Right lobe of liver (tissue), 6 donors: ENCODE measurements at regions not wholly inside any gene's neighbourhood (a gene's known extent, or its start where the extent isn't known, plus 50 kb on each side); places are given as distances from the start of the nearest gene placed in this dataset.

ENCODE experiments used
- ATAC-seq, 4 donors: fragments of 200-7000 bp; cut with Tn5 transposase; one replicate each; pipeline ENCODE4 v1.9.1; 2020; ENCODE audit warnings: mild to moderate bottlenecking in 4 of 4, moderate library complexity in 4 of 4
- DNase-seq, 3 donors: peaks; one replicate each; pipeline ENCODE4 v3.0.0-alpha.2; 2020
- H3K27ac ChIP-seq, 3 donors: fragments of 200-600 bp; one replicate each; pipeline ENCODE4 v1.8.0; 2022
- H3K27me3 ChIP-seq, 2 donors: fragments of 200-600 bp; one replicate each; pipeline ENCODE4 v1.8.0; 2022
- H3K36me3 ChIP-seq, 4 donors: fragments of 200-600 bp; sonication (generic) in 1 of 4; one replicate each; pipeline versions ENCODE4 v1.5.1 to v1.8.0; 2017 to 2022; ENCODE audit warnings: control low read depth in 1 of 4
- H3K4me1 ChIP-seq, 4 donors: fragments of 200-600 bp; sonication (generic) in 1 of 4; one replicate each; pipeline versions ENCODE4 v1.5.1 to v1.8.0; 2017 to 2022; ENCODE audit warnings: control low read depth in 1 of 4
- H3K4me3 ChIP-seq, 3 donors: fragments of 200-600 bp; one replicate each; pipeline ENCODE4 v1.8.0; 2022
- H3K9me3 ChIP-seq, 4 donors: fragments of 200-600 bp; sonication (generic) in 1 of 4; one replicate each; pipeline versions ENCODE4 v1.5.1 to v1.8.0; 2017 to 2022; ENCODE audit warnings: control low read depth in 1 of 4
- CTCF ChIP-seq, 4 donors: fragments of 200-600 bp in 3 of 4; fragments of 450-650 bp in 1 of 4; IDR thresholded peaks; one replicate each; pipeline versions ENCODE4 v1.5.1 to v1.8.0; 2016 to 2022; ENCODE audit warnings: antibody characterized with exemption in 4 of 4, mild to moderate bottlenecking in 2 of 4
- POLR2A ChIP-seq: fragments of 450-650 bp; IDR thresholded peaks from one replicate; pipeline ENCODE4 v1.6.1; 2017; ENCODE audit warnings: antibody characterized with exemption, mild to moderate bottlenecking
- WGBS: methylation state at CpG from one replicate; pipeline ENCODE4 v1.1.6; 2018; ENCODE audit warnings: low coverage, low lambda C conversion rate; ENCODE audit not compliant: insufficient coverage; ENCODE audit errors: missing lambda C conversion rate; 5-methylcytosine and 5-hydroxymethylcytosine counted together
- intact Hi-C, 2 donors: fragments of 100-400 bp; cut with DNase I; formaldehyde crosslinking; loops; one replicate each; pipeline versions ENCODE4 v1.11.2 to v1.14.1; 2022
- donor health status: DM: no; HTN: yes; CAD: no.
- donor health status: DM: no; HTN: no; CAD: no.
- donor health status: DM: no; HTN: no; CAD: no.
- donor health status: DM: no; HTN: yes; CAD: no.
- donor health status: DM: no; HTN: yes; CAD: no.

GRCh38 chr20:22214296-22214695, 370.1 kb downstream of the FOXA2 start:
- 27% methylated on average over 3 of the region's 3 CpGs for WGBS
- TF ChIP-seq CTCF (IDR thresholded peaks at IDR 0.05) (no peak), POLR2A (no peak)
- H3K27ac ChIP-seq, result no peak overlapping the region
- ATAC-seq (no peak), DNase-seq (no peak)
- H3K4me3 ChIP-seq, result no peak overlapping the region
- peaks cover 0 to 4% of the 10 kb centered on the region in 2 donors for H3K27me3 ChIP-seq
- no peaks in the 10 kb centered on the region for H3K9me3 ChIP-seq
- no peaks in the 10 kb centered on the region for H3K36me3 ChIP-seq
- intact Hi-C loops, result no loop called here
- H3K4me1 ChIP-seq, result no peaks in the 10 kb centered on the region

- Histone ChIP-seq H3K4me3 (no peak overlapping the region), H3K27ac (no peak overlapping the region), H3K27me3 (peaks cover 0 to 4% of the 10 kb centered on the region in 2 donors), H3K36me3 (no peaks in the 10 kb centered on the region), H3K9me3 (no peaks in the 10 kb centered on the region), H3K4me1 (no peaks in the 10 kb centered on the region)
- 36% methylated on average over 4 of the region's 4 CpGs for WGBS
- DNase-seq, result no peak
- intact Hi-C loops, result no loop called here
- no peak for ATAC-seq
- TF ChIP-seq CTCF (IDR thresholded peaks at IDR 0.05) (no peak), POLR2A (no peak)
Measured at GRCh38 chr20:22213271-22213670, 371.1 kb downstream of the FOXA2 start.

- H3K4me1 ChIP-seq, result no peaks in the 10 kb centered on the region
- H3K36me3 ChIP-seq, result no peaks in the 10 kb centered on the region
- TF ChIP-seq CTCF (IDR thresholded peaks at IDR 0.05) (no peak), POLR2A (no peak)
- H3K4me3 ChIP-seq, result no peak overlapping the region
- ATAC-seq, result no peak
- no peak for DNase-seq
- H3K9me3 ChIP-seq, result no peaks in the 10 kb centered on the region
- no peak overlapping the region for H3K27ac ChIP-seq
- intact Hi-C loops, result no loop called here
- H3K27me3 ChIP-seq, result peaks cover 0 to 1% of the 10 kb centered on the region in 2 donors
Measured at GRCh38 chr20:22207280-22207679, 377.1 kb downstream of the FOXA2 start.

- Histone ChIP-seq H3K4me1 (no peaks in the 10 kb centered on the region), H3K4me3 (no peak overlapping the region), H3K27me3 (no peaks in the 10 kb centered on the region), H3K36me3 (no peaks in the 10 kb centered on the region), H3K27ac (no peak overlapping the region), H3K9me3 (no peaks in the 10 kb centered on the region)
- 62% methylated on average over 4 of the region's 4 CpGs for WGBS
- DNase-seq (no peak), ATAC-seq (no peak)
- TF ChIP-seq POLR2A (no peak), CTCF (IDR thresholded peaks at IDR 0.05) (no peak)
- intact Hi-C loops, result no loop called here
Measured at GRCh38 chr20:22204801-22205200, 379.6 kb downstream of the FOXA2 start.

- Histone ChIP-seq H3K9me3 (no peaks in the 10 kb centered on the region), H3K27ac (no peak overlapping the region), H3K4me3 (no peak overlapping the region), H3K36me3 (no peaks in the 10 kb centered on the region), H3K4me1 (no peaks in the 10 kb centered on the region), H3K27me3 (no peaks in the 10 kb centered on the region)
- WGBS, result 12% methylated on average over 1 of the region's 1 CpG
- no peak for TF ChIP-seq CTCF (IDR thresholded peaks at IDR 0.05)
- no peak for DNase-seq
- intact Hi-C loops, result no loop called here
- no peak for ATAC-seq
Measured at GRCh38 chr20:22182148-22182547, 402.2 kb downstream of the FOXA2 start.
